ENCODE measurements at regions not wholly inside any gene's neighbourhood (a gene's known extent, or its start where the extent isn't known, plus 50 kb on each side); places are given as distances from the start of the nearest gene placed in this dataset.

DNA sequence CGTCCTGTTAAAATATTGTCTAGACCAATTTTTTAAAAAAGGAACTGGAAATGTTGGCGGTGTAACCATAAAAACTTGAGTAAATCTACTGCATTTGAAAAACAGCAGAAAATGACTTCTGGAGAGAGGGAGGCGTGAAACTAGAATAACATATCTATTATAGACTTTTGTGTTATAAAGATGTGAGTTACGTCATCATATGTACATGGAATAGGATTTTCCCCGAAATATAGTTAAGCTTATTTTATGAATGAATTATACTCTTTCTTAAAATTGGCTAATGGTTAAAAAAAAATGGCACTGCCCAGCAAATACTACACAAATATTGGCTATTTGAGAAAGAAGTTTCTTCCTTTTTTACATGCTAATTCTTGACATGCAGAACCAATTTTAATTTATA lies 147.1 kb upstream of the TEX13C start:
- Histone ChIP-seq H4K20me1 (ENCODE audit: insufficient read depth, low read length) (no peaks in the 10 kb centered on the region), H3K4me3 (ENCODE audit: low read depth in 1 of 2, low read length in 2 of 2) (no peak overlapping the region), H3K79me2 (ENCODE audit: insufficient read depth, low read length) (no peaks in the 10 kb centered on the region), H3K27me3 (ENCODE audit: insufficient read depth, low read length, poor library complexity) (no peaks in the 10 kb centered on the region), H3K27ac (ENCODE audit: low read length) (no peak overlapping the region), H3K9ac (ENCODE audit: low read depth, low read length) (no peak overlapping the region), H3K4me2 (ENCODE audit: insufficient read depth, low read length) (no peak overlapping the region), H3K9me3 (ENCODE audit: insufficient read depth, low read length, severe bottlenecking) (no peaks in the 10 kb centered on the region), H3K4me1 (ENCODE audit: insufficient read depth, low read length) (no peaks in the 10 kb centered on the region), H2AFZ (ENCODE audit: low read depth, low read length) (no peak overlapping the region), H3K36me3 (ENCODE audit: insufficient read depth, low read length) (no peaks in the 10 kb centered on the region)
- TF ChIP-seq EZH2 (IDR thresholded peaks at IDR 0.05; ENCODE audit: borderline replicate concordance, low read depth, low read length, severe bottlenecking) = no peak
- TF ChIP-seq, protein P1, sequence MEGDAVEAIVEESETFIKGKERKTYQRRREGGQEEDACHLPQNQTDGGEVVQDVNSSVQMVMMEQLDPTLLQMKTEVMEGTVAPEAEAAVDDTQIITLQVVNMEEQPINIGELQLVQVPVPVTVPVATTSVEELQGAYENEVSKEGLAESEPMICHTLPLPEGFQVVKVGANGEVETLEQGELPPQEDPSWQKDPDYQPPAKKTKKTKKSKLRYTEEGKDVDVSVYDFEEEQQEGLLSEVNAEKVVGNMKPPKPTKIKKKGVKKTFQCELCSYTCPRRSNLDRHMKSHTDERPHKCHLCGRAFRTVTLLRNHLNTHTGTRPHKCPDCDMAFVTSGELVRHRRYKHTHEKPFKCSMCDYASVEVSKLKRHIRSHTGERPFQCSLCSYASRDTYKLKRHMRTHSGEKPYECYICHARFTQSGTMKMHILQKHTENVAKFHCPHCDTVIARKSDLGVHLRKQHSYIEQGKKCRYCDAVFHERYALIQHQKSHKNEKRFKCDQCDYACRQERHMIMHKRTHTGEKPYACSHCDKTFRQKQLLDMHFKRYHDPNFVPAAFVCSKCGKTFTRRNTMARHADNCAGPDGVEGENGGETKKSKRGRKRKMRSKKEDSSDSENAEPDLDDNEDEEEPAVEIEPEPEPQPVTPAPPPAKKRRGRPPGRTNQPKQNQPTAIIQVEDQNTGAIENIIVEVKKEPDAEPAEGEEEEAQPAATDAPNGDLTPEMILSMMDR (IDR thresholded peaks at IDR 0.05; ENCODE audit: borderline replicate concordance, extremely low read depth, low read length, poor library complexity, severe bottlenecking) = no peak
- DNase-seq = no peak
- ATAC-seq (ENCODE audit: insufficient read depth, low read depth) = no peak

DNA sequence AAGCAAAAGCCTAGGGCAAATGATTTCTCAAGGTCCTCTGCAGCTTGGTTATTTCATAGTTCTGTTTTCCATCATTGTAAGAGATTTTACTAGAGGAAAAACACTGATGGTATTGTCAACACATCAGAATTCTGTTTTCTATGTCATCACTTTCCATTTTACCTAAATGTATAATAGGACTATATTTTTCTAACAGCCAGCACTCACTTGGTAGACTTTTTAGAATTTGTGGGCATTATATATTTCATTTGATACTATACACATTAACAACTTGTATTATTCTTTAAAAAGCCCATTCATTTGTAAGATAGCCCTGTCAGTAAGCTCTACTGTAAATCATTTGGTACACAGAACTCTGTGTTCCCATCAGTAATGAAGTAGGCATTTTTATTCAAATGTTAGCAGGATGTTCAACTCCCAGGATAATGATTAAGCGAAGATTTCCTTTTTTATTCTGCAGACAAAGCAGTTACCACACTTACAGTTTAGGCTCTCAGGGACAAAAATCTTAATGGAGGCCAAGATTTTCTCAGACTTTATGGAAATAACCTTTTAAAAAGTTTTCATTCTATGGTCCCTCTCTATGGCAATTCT lies 143.6 kb upstream of the TEX13C start:
- Histone ChIP-seq H3K27me3 (ENCODE audit: insufficient read depth, low read length, poor library complexity) (no peaks in the 10 kb centered on the region), H3K36me3 (ENCODE audit: insufficient read depth, low read length) (no peaks in the 10 kb centered on the region), H3K27ac (ENCODE audit: low read length) (no peak overlapping the region), H3K4me3 (ENCODE audit: low read depth in 1 of 2, low read length in 2 of 2) (no peak overlapping the region), H4K20me1 (ENCODE audit: insufficient read depth, low read length) (no peaks in the 10 kb centered on the region), H3K9me3 (ENCODE audit: insufficient read depth, low read length, severe bottlenecking) (no peaks in the 10 kb centered on the region), H3K79me2 (ENCODE audit: insufficient read depth, low read length) (no peaks in the 10 kb centered on the region), H2AFZ (ENCODE audit: low read depth, low read length) (no peak overlapping the region), H3K4me1 (ENCODE audit: insufficient read depth, low read length) (no peaks in the 10 kb centered on the region), H3K9ac (ENCODE audit: low read depth, low read length) (no peak overlapping the region), H3K4me2 (ENCODE audit: insufficient read depth, low read length) (no peak overlapping the region)
- ATAC-seq (ENCODE audit: insufficient read depth, low read depth) (no peak), DNase-seq (no peak)
- TF ChIP-seq, protein P1 (IDR thresholded peaks at IDR 0.05; ENCODE audit: borderline replicate concordance, extremely low read depth, low read length, poor library complexity, severe bottlenecking) = no peak

DNA sequence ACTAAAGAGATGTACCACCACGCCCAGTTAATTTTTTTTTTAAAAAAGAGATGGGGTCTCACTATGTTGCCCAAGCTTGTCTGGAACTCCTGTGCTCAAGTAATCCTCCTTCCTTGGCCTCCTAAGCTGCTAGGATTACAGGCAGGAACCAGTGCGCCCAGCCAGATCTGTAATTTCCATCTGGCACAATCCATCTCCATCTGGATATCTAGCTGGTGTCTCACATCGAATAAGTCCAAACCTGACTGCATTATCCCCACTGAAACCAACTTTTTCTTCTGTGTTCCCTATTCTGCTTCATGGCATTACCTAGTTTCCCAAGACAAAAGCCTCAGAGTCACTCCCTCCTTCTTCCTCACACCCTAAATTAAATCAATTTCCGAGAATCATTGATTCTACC lies 125.8 kb upstream of the TEX13C start:
- Histone ChIP-seq H3K4me2 (ENCODE audit: insufficient read depth, low read length) (no peak overlapping the region), H3K4me1 (ENCODE audit: insufficient read depth, low read length) (no peaks in the 10 kb centered on the region), H3K9me3 (ENCODE audit: insufficient read depth, low read length, severe bottlenecking) (no peaks in the 10 kb centered on the region), H3K4me3 (ENCODE audit: low read depth in 1 of 2, low read length in 2 of 2) (no peak overlapping the region), H3K27ac (ENCODE audit: low read length) (no peak overlapping the region), H4K20me1 (ENCODE audit: insufficient read depth, low read length) (no peaks in the 10 kb centered on the region), H3K36me3 (ENCODE audit: insufficient read depth, low read length) (no peaks in the 10 kb centered on the region), H3K27me3 (ENCODE audit: insufficient read depth, low read length, poor library complexity) (no peaks in the 10 kb centered on the region), H3K79me2 (ENCODE audit: insufficient read depth, low read length) (no peaks in the 10 kb centered on the region), H2AFZ (ENCODE audit: low read depth, low read length) (no peak overlapping the region), H3K9ac (ENCODE audit: low read depth, low read length) (no peak overlapping the region)
- DNase-seq (no peak), ATAC-seq (ENCODE audit: insufficient read depth, low read depth) (no peak)
- TF ChIP-seq, protein P1 (IDR thresholded peaks at IDR 0.05; ENCODE audit: borderline replicate concordance, extremely low read depth, low read length, poor library complexity, severe bottlenecking) = no peak
- no peak for TF ChIP-seq EZH2 (IDR thresholded peaks at IDR 0.05; ENCODE audit: borderline replicate concordance, low read depth, low read length, severe bottlenecking)

DNA sequence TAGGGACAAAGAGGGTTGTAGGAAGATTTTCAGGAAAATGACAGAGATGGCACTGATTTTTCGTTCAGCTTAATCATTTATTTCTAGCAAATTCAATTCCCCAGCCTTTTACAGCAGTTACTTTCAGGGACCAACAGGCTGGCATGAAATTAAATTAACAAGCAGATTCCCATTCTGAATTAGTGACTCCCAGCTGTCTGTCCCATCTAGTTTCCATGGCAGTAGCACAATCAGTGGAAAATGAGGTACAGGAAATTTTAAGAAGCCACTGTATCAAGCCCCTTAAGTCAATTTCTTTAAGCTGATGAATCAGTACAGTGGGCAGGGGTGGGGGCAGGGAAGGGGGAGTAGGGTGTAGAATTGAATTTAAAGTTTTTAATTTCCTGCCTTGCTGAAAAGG lies 121.1 kb upstream of the TEX13C start:
- no peak overlapping the region for H3K4me2 ChIP-seq (ENCODE audit: insufficient read depth, low read length)
- no peak overlapping the region for H3K27ac ChIP-seq (ENCODE audit: low read length)
- H3K27me3 ChIP-seq (ENCODE audit: insufficient read depth, low read length, poor library complexity) = peaks cover 5% of the 10 kb centered on the region
- no peaks in the 10 kb centered on the region for H3K79me2 ChIP-seq (ENCODE audit: insufficient read depth, low read length)
- no peak for ATAC-seq (ENCODE audit: insufficient read depth, low read depth)
- DNase-seq = no peak
- no peaks in the 10 kb centered on the region for H3K9me3 ChIP-seq (ENCODE audit: insufficient read depth, low read length, severe bottlenecking)
- H3K9ac ChIP-seq (ENCODE audit: low read depth, low read length) = no peak overlapping the region
- H3K36me3 ChIP-seq (ENCODE audit: insufficient read depth, low read length) = no peaks in the 10 kb centered on the region
- H3K4me3 ChIP-seq (ENCODE audit: low read depth in 1 of 2, low read length in 2 of 2) = no peak overlapping the region
- H4K20me1 ChIP-seq (ENCODE audit: insufficient read depth, low read length) = no peaks in the 10 kb centered on the region
- no peak overlapping the region for H2AFZ ChIP-seq (ENCODE audit: low read depth, low read length)
- TF ChIP-seq EZH2 (IDR thresholded peaks at IDR 0.05; ENCODE audit: borderline replicate concordance, low read depth, low read length, severe bottlenecking) = no peak
- TF ChIP-seq, protein P1 (IDR thresholded peaks at IDR 0.05; ENCODE audit: borderline replicate concordance, extremely low read depth, low read length, poor library complexity, severe bottlenecking) = no peak
- H3K4me1 ChIP-seq (ENCODE audit: insufficient read depth, low read length) = no peaks in the 10 kb centered on the region

Data from DND-41 (cell line).